Mucosa of descending colon (tissue), 3 donors: ENCODE measurements at regions not wholly inside any gene's neighbourhood (a gene's known extent, or its start where the extent isn't known, plus 50 kb on each side); places are given as distances from the start of the nearest gene placed in this dataset.

Experiments
- ATAC-seq: fragments of 200-7000 bp; cut with Tn5 transposase; one replicate; pipeline ENCODE4 v1.9.1; 2020; ENCODE audit warnings: mild to moderate bottlenecking, moderate library complexity
- DNase-seq, 3 donors: peaks; one replicate each; pipeline ENCODE4 v3.0.0-alpha.2; 2020
- H3K36me3 ChIP-seq: fragments of 200-600 bp; one replicate; pipeline ENCODE4 v1.8.0; 2021; ENCODE audit warnings: low read depth, mild to moderate bottlenecking
- H3K4me1 ChIP-seq: fragments of 200-600 bp; one replicate; pipeline ENCODE4 v1.8.0; 2021; ENCODE audit warnings: low read depth, mild to moderate bottlenecking
- H3K4me3 ChIP-seq: fragments of 200-600 bp; one replicate; pipeline ENCODE4 v1.8.0; 2021; ENCODE audit warnings: mild to moderate bottlenecking
- H3K9me3 ChIP-seq: fragments of 200-600 bp; one replicate; pipeline ENCODE4 v1.8.0; 2021; ENCODE audit warnings: mild to moderate bottlenecking
- CTCF ChIP-seq: fragments of 200-600 bp; IDR thresholded peaks from one replicate; pipeline ENCODE4 v1.8.0; 2022; ENCODE audit warnings: antibody characterized with exemption, mild to moderate bottlenecking
- intact Hi-C, 2 donors: fragments of 100-400 bp; cut with DNase I in 1 of 2; cut with micrococcal nuclease in 1 of 2; formaldehyde crosslinking; loops; one replicate each; pipeline versions ENCODE4 v1.11.0 to v1.11.1; 2022; cut with DNase I, micrococcal nuclease
- donor health status: DM: no; HTN: no; CAD: no; lungs with moderate emphysema.
- donor health status: DM: no; HTN: no; CAD: no.
- donor health status: DM: no; HTN: yes; CAD: no.

- DNase-seq: no peak
- H3K4me3 ChIP-seq: no peak overlapping the region
- peaks cover 11% of the 10 kb centered on the region for H3K4me1 ChIP-seq
- TF ChIP-seq CTCF: no peak
- no peaks in the 10 kb centered on the region for H3K9me3 ChIP-seq
- intact Hi-C loops: no loop called here
- H3K36me3 ChIP-seq: no peaks in the 10 kb centered on the region
- no peak for ATAC-seq
Observed at GRCh38 chr2:120439637-120440384, 93.9 kb downstream of the INHBB start.

GRCh38 chr2:120440521-120441350 is 94.8 kb downstream of the INHBB start:
- no peak for ATAC-seq
- peaks cover 11% of the 10 kb centered on the region for H3K4me1 ChIP-seq
- H3K36me3 ChIP-seq: no peaks in the 10 kb centered on the region
- no peak overlapping the region for H3K4me3 ChIP-seq
- no peak for DNase-seq
- H3K9me3 ChIP-seq: no peaks in the 10 kb centered on the region
- intact Hi-C loops: no loop called here
- TF ChIP-seq CTCF: no peak

GRCh38 chr2:120441351-120441700 is 95.4 kb downstream of the INHBB start:
- intact Hi-C loops: no loop called here
- no peak for ATAC-seq
- no peak for TF ChIP-seq CTCF
- no peaks in the 10 kb centered on the region for H3K9me3 ChIP-seq
- H3K4me3 ChIP-seq: no peak overlapping the region
- no peak for DNase-seq
- H3K4me1 ChIP-seq: peaks cover 11% of the 10 kb centered on the region
- H3K36me3 ChIP-seq: no peaks in the 10 kb centered on the region

- intact Hi-C loops: no loop called here
- TF ChIP-seq CTCF: no peak
Observed at GRCh38 chr2:120441744-120442471, 96.0 kb downstream of the INHBB start.

GRCh38 chr2:120442541-120442922 is 96.6 kb downstream of the INHBB start:
- Histone ChIP-seq H3K4me1 (peaks cover 11% of the 10 kb centered on the region), H3K36me3 (no peaks in the 10 kb centered on the region), H3K9me3 (no peaks in the 10 kb centered on the region), H3K4me3 (no peak overlapping the region)
- no peak for TF ChIP-seq CTCF
- peak; percentile 48 for ATAC-seq
- intact Hi-C loops: no loop called here
- DNase-seq: no peak

More at GRCh38 chr2:120441744-120442471, 96.0 kb downstream of the INHBB start:
- no peaks in the 10 kb centered on the region for H3K36me3 ChIP-seq
- peak in 2 of 3 donors; percentile 54 to 65 for DNase-seq
- no peak overlapping the region for H3K4me3 ChIP-seq
- ATAC-seq: peak; percentile 71
- H3K9me3 ChIP-seq: no peaks in the 10 kb centered on the region
- H3K4me1 ChIP-seq: peaks cover 11% of the 10 kb centered on the region
